ENCODE measurements at regions not wholly inside any gene's neighbourhood (a gene's known extent, or its start where the extent isn't known, plus 50 kb on each side); places are given as distances from the start of the nearest gene placed in this dataset.

DNA sequence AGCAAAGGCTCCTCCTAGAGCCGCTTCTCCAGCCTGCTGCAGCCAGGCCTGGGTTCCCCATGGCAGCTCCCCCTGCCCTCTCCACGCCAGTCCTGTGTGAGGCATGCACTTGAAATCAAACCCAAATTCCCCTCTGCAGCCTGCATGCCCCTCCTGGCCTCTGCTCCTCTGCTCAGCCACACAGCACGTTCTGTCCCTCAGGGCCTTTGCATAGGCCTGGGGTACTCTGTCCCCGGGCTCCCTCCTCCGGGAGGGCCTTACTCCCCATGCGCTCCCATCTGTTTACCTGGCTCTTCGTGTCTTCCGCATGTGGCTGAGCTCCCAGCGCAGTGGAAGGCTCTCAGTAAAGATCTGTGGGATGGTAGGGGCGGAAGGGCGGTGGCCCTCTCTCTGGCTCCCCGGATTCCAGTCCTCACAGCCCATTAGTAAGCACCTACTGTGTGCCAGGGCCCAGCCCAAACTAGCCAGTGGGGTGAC lies 203.5 kb upstream of the IER5L start:
- intact Hi-C loops (cut with DNase I), result no loop called here
- peak in 1 of 10 donors; percentile 40 for DNase-seq

GRCh38 chr9:129380961-129381401 lies 202.9 kb upstream of the IER5L start:
- intact Hi-C loops (cut with DNase I), result no loop called here
- DNase-seq, result peak in 1 of 10 donors; percentile 41

GRCh38 chr9:129379886-129380285 lies 201.8 kb upstream of the IER5L start:
- intact Hi-C loops (cut with DNase I), result no loop called here
- peak in 1 of 10 donors; percentile 48 for DNase-seq

GRCh38 chr9:129379181-129379836 lies 201.2 kb upstream of the IER5L start:
- intact Hi-C loops (cut with DNase I), result no loop called here

GRCh38 chr9:129377931-129378661 lies 200.0 kb upstream of the IER5L start:
- DNase-seq, result peak in 3 of 10 donors; percentile 71 to 75 (median 72)
- intact Hi-C loops (cut with DNase I), result no loop called here

More at GRCh38 chr9:129379181-129379836, 201.2 kb upstream of the IER5L start:
- peak in 2 of 10 donors; percentile 48 to 53 for DNase-seq

- intact Hi-C loops (cut with DNase I), result no loop called here
Observed at GRCh38 chr9:129377181-129377580, 199.1 kb upstream of the IER5L start.

GRCh38 chr9:129375845-129376244 lies 197.8 kb upstream of the IER5L start:
- intact Hi-C loops (cut with DNase I), result no loop called here
- DNase-seq, result no peak

More at GRCh38 chr9:129377181-129377580, 199.1 kb upstream of the IER5L start:
- no peak for DNase-seq

- intact Hi-C loops (cut with DNase I), result no loop called here
- peak in 1 of 10 donors; percentile 22 for DNase-seq
Observed at GRCh38 chr9:129374651-129375050, 196.6 kb upstream of the IER5L start.

DNA sequence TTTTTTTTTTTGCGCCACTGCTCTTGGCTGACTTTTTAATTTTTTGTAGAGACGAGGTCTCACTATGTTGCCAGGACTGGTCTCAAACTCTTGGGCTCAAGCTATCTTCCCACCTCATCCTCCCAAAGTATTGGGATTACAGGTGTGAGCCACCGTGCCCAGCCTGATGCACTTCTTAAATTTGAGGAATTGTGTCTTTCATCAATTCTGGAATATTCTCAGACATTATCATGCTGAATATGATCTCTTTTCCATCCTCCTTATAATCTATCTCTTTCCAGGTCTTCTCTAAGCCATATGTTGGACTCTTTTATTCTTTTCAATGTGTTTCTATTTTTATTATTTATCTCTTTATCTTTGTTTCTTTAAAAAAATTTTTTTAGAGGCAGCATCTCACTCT lies 196.2 kb upstream of the IER5L start:
- intact Hi-C loops (cut with DNase I), result no loop called here
- no peak for DNase-seq

DNA sequence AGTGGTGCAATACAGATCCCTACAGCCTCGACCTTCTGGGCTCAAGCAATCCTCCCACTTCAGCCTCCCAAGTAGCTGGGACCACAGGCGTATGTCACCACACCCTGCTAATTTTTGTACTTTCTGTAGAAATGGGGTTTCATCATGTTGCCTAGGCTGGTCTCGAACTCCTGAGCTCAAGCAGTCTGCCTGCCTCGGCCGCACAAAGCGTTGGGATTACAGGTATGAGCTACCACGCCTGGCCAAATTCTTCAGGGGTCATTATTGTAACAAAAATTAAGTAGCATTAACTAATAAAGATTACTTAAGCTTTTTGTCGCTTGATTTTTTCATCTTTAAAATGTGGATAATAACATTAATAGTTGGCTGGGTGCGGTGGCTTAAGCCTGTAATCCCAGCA lies 195.3 kb upstream of the IER5L start:
- DNase-seq, result peak in 2 of 10 donors; percentile 24 to 52
- intact Hi-C loops (cut with DNase I), result no loop called here

DNA sequence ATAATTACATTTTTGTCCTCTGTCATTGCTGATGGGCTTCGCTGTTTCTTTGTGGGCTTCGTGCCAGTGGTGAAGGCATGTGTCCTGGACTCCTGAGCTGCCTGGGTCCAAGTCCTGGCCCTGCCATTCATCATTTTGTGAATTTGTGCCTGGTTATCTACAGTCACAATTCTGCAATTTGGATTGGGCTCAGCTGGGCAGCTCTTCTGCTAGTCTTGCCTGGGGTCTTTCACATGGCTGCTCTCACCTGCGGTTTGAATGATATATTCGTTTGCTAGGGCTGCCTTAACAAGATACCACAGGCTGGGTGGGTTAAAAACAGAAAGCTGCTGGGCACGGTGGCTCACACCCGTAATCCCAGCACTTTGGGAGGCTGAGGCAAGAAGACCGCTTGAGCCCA lies 192.7 kb upstream of the IER5L start:
- intact Hi-C loops (cut with DNase I), result no loop called here
- peak in 2 of 10 donors; percentile 14 to 27 for DNase-seq

GRCh38 chr9:129368444-129368978 lies 190.4 kb upstream of the IER5L start:
- intact Hi-C loops (cut with DNase I), result no loop called here
- peak in 1 of 10 donors; percentile 18 for DNase-seq

DNA sequence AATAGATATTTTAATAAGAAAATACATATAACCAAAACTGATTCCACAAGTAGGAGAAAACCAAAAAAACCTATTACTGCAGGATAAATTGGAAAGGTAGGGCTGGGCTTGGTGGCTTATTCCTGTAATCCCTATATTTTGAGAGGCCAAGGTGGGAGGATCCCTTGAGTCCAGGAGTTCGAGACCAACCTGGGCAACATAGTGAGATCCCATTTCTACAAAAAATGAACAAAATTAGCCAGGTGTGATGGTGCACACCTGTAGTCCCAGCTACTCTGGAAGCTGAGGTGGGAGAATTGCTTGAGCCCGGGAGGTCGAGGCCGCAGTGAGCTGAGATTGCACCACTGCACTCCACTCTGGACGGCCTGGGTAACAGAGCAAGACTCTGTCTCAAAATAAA lies 189.2 kb upstream of the IER5L start:
- peak in 2 of 10 donors; percentile 35 to 50 for DNase-seq
- intact Hi-C loops (cut with DNase I), result no loop called here

DNA sequence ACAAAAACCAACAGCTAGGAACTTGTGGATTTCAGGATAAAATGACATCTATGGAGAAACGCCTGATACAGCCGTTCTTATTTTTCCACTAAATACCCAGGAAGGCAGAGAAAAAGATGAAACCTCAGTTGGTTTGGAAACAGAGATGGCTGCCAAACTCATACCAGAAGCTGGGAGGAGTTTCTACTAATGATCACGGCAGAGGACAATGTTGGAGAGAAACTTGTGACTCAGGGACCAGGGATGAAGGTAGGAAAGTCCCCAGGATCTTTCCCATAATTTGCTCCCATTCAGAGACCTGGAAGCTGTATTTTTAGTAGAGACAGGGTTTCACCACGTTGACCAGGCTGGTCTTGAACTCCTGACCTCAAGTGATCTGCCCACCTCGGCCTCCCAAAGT lies 187.1 kb upstream of the IER5L start:
- intact Hi-C loops (cut with DNase I), result no loop called here
- DNase-seq, result no peak

DNA sequence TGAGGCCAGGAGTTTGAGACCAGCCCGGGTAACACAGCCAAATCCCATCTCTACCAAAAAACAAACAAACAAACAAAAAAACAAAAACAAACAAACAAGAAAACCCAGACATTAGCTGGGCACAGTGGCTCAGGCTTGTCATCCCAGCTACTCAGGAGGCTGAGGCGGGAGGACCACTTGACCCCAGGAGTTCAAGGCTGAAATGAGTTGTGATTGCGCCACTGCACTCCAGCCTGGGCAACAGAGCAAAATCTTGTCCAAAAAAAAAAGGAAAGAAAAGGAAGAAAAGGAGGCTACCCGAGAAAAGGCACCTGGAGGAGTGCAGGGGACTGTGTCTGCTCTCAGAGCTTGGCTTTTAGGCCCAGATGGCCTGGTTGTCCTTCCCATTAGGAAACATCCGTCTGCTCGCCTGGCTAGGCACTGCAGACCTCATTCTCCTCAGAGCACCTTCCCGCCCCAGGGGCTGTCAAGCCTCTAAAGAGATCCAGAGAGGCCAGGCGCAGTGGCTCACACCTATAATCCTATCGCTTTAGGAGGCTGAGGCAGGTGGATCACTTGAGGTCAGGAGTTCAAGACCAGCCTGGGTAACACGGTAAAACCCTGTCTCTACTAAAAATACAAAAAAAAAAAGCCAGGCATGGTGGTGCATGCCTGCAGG lies 185.3 kb upstream of the IER5L start:
- peak in 3 of 10 donors; percentile 22 to 35 (median 24) for DNase-seq

GRCh38 chr9:129362287-129363000 lies 184.4 kb upstream of the IER5L start:
- intact Hi-C loops (cut with DNase I), result no loop called here
- peak in 3 of 10 donors; percentile 37 to 62 (median 62) for DNase-seq

More for the DNA sequence above, 185.3 kb upstream of the IER5L start:
- intact Hi-C loops (cut with DNase I), result no loop called here

DNA sequence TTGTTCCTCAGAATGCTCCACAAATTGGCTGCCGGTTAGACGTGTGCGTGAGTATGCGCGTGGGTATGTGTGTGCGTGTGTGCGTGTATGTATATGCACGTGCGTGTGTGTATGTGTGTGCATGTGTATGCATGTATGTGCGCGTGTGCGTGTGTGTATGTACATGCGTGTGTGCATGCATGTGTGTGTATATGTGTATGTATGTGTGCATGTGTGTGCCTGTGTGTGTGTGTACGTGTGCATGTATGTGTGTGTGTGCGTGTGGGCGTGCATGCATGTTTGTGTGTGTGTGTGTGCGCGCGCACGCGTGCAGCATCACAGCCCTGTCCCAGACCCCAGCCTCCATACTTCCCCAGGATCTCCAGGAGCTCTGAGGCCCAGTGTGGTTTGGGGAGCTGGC lies 183.1 kb upstream of the IER5L start:
- peak in 3 of 10 donors; percentile 11 to 43 (median 30) for DNase-seq

GRCh38 chr9:129359916-129360536 lies 182.0 kb upstream of the IER5L start:
- peak in 3 of 10 donors; percentile 19 to 70 (median 41) for DNase-seq
- intact Hi-C loops (cut with DNase I), result no loop called here

More for the DNA sequence above, 183.1 kb upstream of the IER5L start:
- intact Hi-C loops (cut with DNase I), result no loop called here

DNA sequence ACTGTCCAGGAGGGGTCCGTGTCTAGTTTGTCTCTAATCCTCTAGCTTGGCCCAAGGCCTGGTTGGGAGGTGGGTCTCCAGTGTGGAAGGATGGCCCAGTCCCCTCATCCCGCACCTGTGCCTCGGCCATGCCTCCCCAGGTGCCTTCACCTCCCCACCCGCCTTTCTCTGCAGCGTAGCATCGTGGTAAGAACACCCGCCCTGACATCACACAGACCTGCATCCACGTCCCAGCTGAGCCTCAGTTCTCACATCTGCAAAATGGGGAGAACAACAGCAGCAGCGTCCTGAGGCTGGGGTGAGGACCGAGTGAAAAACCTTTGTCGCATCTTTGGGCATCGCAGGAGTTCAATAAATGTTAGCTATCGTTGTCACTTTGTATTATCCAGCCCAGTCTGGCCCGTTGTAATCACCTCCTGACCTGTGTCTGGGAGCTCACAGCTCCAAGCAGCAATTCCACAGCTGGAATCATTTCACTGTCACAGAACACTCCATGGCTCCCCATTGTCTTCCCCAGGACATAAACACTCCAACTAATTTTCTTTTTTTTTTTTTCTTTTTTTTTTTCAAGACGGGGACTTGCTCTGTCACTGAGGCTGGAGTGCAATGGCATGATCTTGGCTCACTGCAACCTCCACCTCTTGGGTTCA lies 181.2 kb upstream of the IER5L start:
- intact Hi-C loops (cut with DNase I), result no loop called here
- DNase-seq, result peak in 3 of 10 donors; percentile 58 to 66 (median 62)
